PC-3 (cell line): ENCODE measurements at regions not wholly inside any gene's neighbourhood (a gene's known extent, or its start where the extent isn't known, plus 50 kb on each side); places are given as distances from the start of the nearest gene placed in this dataset.

Experiments
- ATAC-seq: fragments of 200-7000 bp; cut with Tn5 transposase; 2 replicates; pipeline ENCODE4 v1.9.1; 2020; ENCODE audit warnings: mild to moderate bottlenecking, moderate library complexity
- BruUV-seq: library from RNA; stranded (reverse); fragments of 400-500 nt; replicated peaks from 2 replicates; lab custom pipeline; 2021; lab: Mats Ljungman, UMichigan
- CTCF ChIA-PET: fragments of 300-600 bp; sonication (Branson Sonifier 250); formaldehyde crosslinking; loops from one replicate; lab custom pipeline; 2022; ENCODE audit warnings: antibody characterized with exemption; lab: Charles Lee
- POLR2A ChIA-PET: fragments of 300-600 bp; sonication (Branson Sonifier 250); formaldehyde crosslinking; loops from one replicate; lab custom pipeline; 2022; ENCODE audit warnings: antibody characterized with exemption; ENCODE audit not compliant: unreplicated experiment; lab: Charles Lee
- DNase-seq: peaks from one replicate; pipeline ENCODE4 v3.0.0-alpha.2; 2015
- H2AFZ ChIP-seq: fragments of 300-600 bp; sonication (generic); 2 replicates; pipeline ENCODE4 v1.6.0; 2016; ENCODE audit warnings: antibody characterized with exemption, low read length
- H3F3A ChIP-seq: fragments of 300-600 bp; sonication (generic); one replicate; pipeline ENCODE4 v1.6.0; 2017; ENCODE audit warnings: antibody characterized with exemption, low read length, control low read depth, mild to moderate bottlenecking; ENCODE audit not compliant: unreplicated experiment
- H3K27ac ChIP-seq: fragments of 300-600 bp; sonication (generic); 2 replicates; pipeline ENCODE4 v1.5.1; 2016; ENCODE audit warnings: mild to moderate bottlenecking, low read length
- H3K27me3 ChIP-seq: fragments of 300-600 bp; sonication (generic); 2 replicates; pipeline ENCODE4 v1.6.1; 2016; ENCODE audit warnings: low read length, mixed read lengths
- H3K36me3 ChIP-seq: fragments of 300-600 bp; sonication (generic); 2 replicates; pipeline ENCODE4 v1.6.1; 2016; ENCODE audit warnings: low read depth, mixed run types, low read length, mixed read lengths
- H3K4me1 ChIP-seq: fragments of 300-600 bp; sonication (generic); 2 replicates; pipeline ENCODE4 v1.5.1; 2016; ENCODE audit warnings: low read length; ENCODE audit not compliant: insufficient read depth
- H3K4me2 ChIP-seq: fragments of 300-600 bp; sonication (generic); 2 replicates; pipeline ENCODE4 v1.6.0; 2016; ENCODE audit warnings: low read length
- H3K4me3 ChIP-seq: fragments of 300-600 bp; sonication (generic); 2 replicates; pipeline ENCODE4 v1.5.1; 2016; ENCODE audit warnings: mild to moderate bottlenecking, low read length, mixed read lengths
- H3K79me2 ChIP-seq: fragments of 300-600 bp; sonication (generic); 2 replicates; pipeline ENCODE4 v1.6.1; 2017; ENCODE audit warnings: low read length, mixed read lengths
- H3K9ac ChIP-seq: fragments of 300-600 bp; sonication (generic); 2 replicates; pipeline ENCODE4 v1.6.0; 2016; ENCODE audit warnings: mild to moderate bottlenecking, low read length
- H3K9me2 ChIP-seq: fragments of 300-600 bp; sonication (generic); replicated peaks from 2 replicates; pipeline ENCODE4 v1.6.1; 2016; ENCODE audit warnings: mixed run types, low read length, mixed read lengths
- H3K9me3 ChIP-seq: fragments of 300-600 bp; sonication (generic); 2 replicates; pipeline ENCODE4 v1.6.1; 2016; ENCODE audit warnings: low read length, mixed read lengths
- H4K20me1 ChIP-seq: fragments of 300-600 bp; sonication (generic); 2 replicates; pipeline ENCODE4 v1.6.1; 2016; ENCODE audit warnings: low read length, mixed read lengths
- EZH2 ChIP-seq: fragments of 300-600 bp; sonication (generic); IDR thresholded peaks from one replicate; pipeline ENCODE4 v1.6.1; 2017; ENCODE audit warnings: antibody characterized with exemption, mild to moderate bottlenecking, low read length; ENCODE audit not compliant: unreplicated experiment
- EZH2phosphoT487 ChIP-seq: fragments of 300-600 bp; sonication (generic); IDR thresholded peaks from 2 replicates; pipeline ENCODE4 v1.6.1; 2018; ENCODE audit warnings: mild to moderate bottlenecking, antibody characterized with exemption, low read length, borderline replicate concordance
- intact Hi-C: fragments of 100-400 bp; cut with micrococcal nuclease; formaldehyde crosslinking; loops from 2 replicates; pipeline ENCODE4 v1.9.0; 2023
- TF ChIP-seq, protein P1 (sequence below): fragments of 300-600 bp; sonication (generic); conservative IDR thresholded peaks from 2 replicates; pipeline ENCODE4 v1.5.1; 2017; ENCODE audit warnings: antibody characterized with exemption, low read depth, mild to moderate bottlenecking, low read length

DNA sequence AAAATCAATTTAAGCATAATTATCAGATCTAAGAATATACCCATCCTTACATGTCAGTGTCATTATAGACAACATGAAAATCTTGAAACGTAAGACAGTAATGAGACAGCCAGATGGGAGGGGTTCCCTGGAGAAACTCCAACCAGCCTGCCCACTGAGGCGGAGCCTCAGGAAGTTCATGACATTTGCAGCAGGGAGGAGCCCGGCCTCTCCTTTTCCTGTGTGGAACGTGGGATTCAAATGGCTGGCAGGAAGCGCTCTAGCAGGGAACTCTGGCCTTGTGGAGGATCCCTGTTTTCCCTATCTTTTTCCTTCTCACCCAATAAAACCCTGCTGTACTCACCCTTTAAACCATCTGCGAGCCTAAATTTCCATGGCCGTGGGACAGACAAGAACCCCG lies 176.6 kb upstream of the KCNN2 start:
- Histone ChIP-seq H3K9me3 (no peaks in the 10 kb centered on the region), H3K27me3 (no peaks in the 10 kb centered on the region), H3K79me2 (no peaks in the 10 kb centered on the region), H3K9me2 (no peaks in the 10 kb centered on the region), H3K4me2 (peak overlapping the region; percentile 54), H3K27ac (no peak overlapping the region), H3K9ac (no peak overlapping the region), H4K20me1 (no peaks in the 10 kb centered on the region), H3F3A (no peaks in the 10 kb centered on the region), H3K36me3 (no peaks in the 10 kb centered on the region), H3K4me1 (peaks cover 4% of the 10 kb centered on the region; the same call in 1 of the 2 replicates), H3K4me3 (peak overlapping the region; percentile 23; the same call in 1 of the 2 replicates), H2AFZ (peak overlapping the region; percentile 68)
- TF ChIP-seq, protein P1, sequence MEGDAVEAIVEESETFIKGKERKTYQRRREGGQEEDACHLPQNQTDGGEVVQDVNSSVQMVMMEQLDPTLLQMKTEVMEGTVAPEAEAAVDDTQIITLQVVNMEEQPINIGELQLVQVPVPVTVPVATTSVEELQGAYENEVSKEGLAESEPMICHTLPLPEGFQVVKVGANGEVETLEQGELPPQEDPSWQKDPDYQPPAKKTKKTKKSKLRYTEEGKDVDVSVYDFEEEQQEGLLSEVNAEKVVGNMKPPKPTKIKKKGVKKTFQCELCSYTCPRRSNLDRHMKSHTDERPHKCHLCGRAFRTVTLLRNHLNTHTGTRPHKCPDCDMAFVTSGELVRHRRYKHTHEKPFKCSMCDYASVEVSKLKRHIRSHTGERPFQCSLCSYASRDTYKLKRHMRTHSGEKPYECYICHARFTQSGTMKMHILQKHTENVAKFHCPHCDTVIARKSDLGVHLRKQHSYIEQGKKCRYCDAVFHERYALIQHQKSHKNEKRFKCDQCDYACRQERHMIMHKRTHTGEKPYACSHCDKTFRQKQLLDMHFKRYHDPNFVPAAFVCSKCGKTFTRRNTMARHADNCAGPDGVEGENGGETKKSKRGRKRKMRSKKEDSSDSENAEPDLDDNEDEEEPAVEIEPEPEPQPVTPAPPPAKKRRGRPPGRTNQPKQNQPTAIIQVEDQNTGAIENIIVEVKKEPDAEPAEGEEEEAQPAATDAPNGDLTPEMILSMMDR, result no peak
- TF ChIP-seq EZH2phosphoT487 (no peak), EZH2 (no peak)
- intact Hi-C loops, result no loop called here
- ATAC-seq, result no peak
- no TSS peak for BruUV-seq
- POLR2A ChIA-PET, result no interaction called here
- DNase-seq, result peak; percentile 40
- CTCF ChIA-PET, result no interaction called here

DNA sequence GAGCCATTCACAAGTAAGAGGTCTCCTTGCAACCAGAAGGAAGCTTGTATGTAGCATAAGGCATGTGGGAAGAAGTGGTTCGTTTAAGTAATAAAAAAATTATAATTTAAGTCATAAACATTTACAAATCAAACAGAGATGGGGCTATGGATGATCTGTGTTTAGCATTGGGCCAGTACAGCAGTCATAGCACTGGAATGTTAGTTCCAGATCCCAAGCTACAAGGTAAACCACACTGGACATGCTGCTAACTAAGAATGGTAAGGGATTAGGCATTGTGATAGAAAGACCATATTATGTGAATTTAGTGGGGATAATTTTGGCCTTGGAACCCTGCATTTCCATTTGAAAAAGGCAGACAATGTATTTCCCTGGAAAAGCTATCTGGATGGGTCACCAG lies 170.4 kb upstream of the KCNN2 start:
- DNase-seq (no peak), ATAC-seq (no peak)
- Histone ChIP-seq H4K20me1 (no peaks in the 10 kb centered on the region), H2AFZ (no peak overlapping the region), H3F3A (no peaks in the 10 kb centered on the region), H3K9ac (no peak overlapping the region), H3K9me2 (no peaks in the 10 kb centered on the region), H3K79me2 (no peaks in the 10 kb centered on the region), H3K4me3 (no peak overlapping the region), H3K4me2 (no peak overlapping the region), H3K36me3 (no peaks in the 10 kb centered on the region), H3K27ac (no peak overlapping the region), H3K9me3 (no peaks in the 10 kb centered on the region), H3K4me1 (no peaks in the 10 kb centered on the region), H3K27me3 (no peaks in the 10 kb centered on the region)
- CTCF ChIA-PET, result no interaction called here
- TF ChIP-seq EZH2phosphoT487 (no peak), EZH2 (no peak)
- TF ChIP-seq, protein P1, result no peak
- no TSS peak for BruUV-seq
- intact Hi-C loops, result no loop called here
- POLR2A ChIA-PET, result no interaction called here

DNA sequence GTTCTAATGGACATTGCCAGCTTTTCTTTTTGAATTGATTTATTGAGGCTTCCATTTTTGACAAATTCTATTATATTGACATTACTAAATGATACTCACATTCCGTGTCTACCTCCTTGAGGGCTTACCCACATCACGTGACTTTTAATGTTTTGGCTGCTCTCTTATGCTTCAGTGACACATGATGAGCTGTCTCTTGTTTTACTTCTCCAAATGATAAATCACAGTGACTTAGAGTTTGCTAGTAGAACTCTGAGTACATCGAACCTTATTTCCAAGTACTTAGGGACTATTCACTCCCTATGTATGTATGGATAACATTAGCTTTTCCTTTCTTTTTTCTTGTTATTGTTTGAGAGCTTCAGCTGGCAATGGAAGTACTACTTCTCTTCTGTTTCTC lies 169.8 kb upstream of the KCNN2 start:
- peak; percentile 68 for DNase-seq
- TF ChIP-seq EZH2 (no peak), EZH2phosphoT487 (no peak)
- TF ChIP-seq, protein P1, result no peak
- BruUV-seq, result no TSS peak
- Histone ChIP-seq H3K4me1 (no peaks in the 10 kb centered on the region), H3K4me3 (no peak overlapping the region), H4K20me1 (no peaks in the 10 kb centered on the region), H3K79me2 (no peaks in the 10 kb centered on the region), H3K4me2 (no peak overlapping the region), H3K27me3 (no peaks in the 10 kb centered on the region), H3K27ac (no peak overlapping the region), H3K9me3 (no peaks in the 10 kb centered on the region), H2AFZ (no peak overlapping the region), H3K36me3 (no peaks in the 10 kb centered on the region), H3F3A (no peaks in the 10 kb centered on the region), H3K9me2 (no peaks in the 10 kb centered on the region), H3K9ac (no peak overlapping the region)
- ATAC-seq, result no peak; the same call in 1 of the 2 replicates
- intact Hi-C loops, result no loop called here
- CTCF ChIA-PET, result no interaction called here
- POLR2A ChIA-PET, result no interaction called here
